PC-3 (cell line): ENCODE measurements at regions not wholly inside any gene's neighbourhood (a gene's known extent, or its start where the extent isn't known, plus 50 kb on each side); places are given as distances from the start of the nearest gene placed in this dataset.

Source experiments
- CTCF ChIP-seq: fragments of 300-600 bp; sonication (generic); conservative IDR thresholded peaks from 2 replicates; pipeline ENCODE4 v1.5.1; 2017; ENCODE audit warnings: antibody characterized with exemption, low read depth, mild to moderate bottlenecking, low read length
- EZH2 ChIP-seq: fragments of 300-600 bp; sonication (generic); IDR thresholded peaks from one replicate; pipeline ENCODE4 v1.6.1; 2017; ENCODE audit warnings: antibody characterized with exemption, mild to moderate bottlenecking, low read length; ENCODE audit not compliant: unreplicated experiment
- EZH2phosphoT487 ChIP-seq: fragments of 300-600 bp; sonication (generic); IDR thresholded peaks from 2 replicates; pipeline ENCODE4 v1.6.1; 2018; ENCODE audit warnings: mild to moderate bottlenecking, antibody characterized with exemption, low read length, borderline replicate concordance

DNA sequence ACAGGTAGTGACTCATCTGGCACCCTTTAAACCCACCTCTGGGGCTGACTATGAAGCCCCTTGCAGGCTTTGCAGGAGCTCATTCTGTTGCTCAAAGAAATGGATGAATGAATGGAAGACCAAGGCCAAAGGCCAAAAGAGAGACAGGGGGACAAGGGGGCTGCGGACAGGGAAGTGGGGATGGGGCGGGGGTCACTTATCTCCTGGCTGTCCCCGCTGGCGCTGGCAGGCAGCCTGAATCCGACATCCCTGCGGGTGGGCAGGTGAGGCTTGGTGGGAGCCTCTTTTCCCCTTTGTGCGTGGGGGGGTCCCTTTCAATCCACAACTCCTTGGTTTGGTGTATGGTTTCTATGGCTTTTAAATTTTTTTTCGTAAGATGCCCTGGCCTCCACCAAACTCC, 239.6 kb upstream of the C1orf174 start:
- TF ChIP-seq CTCF (no peak), EZH2phosphoT487 (no peak), EZH2 (no peak)
